Thyroid gland (tissue), 4 donors: ENCODE measurements at regions not wholly inside any gene's neighbourhood (a gene's known extent, or its start where the extent isn't known, plus 50 kb on each side); places are given as distances from the start of the nearest gene placed in this dataset.

Experiments used
- CTCF ChIP-seq, 6 experiments: fragments of 200-600 bp in 3 of 6; fragments of 450-650 bp in 3 of 6; sonication (generic) in 3 of 6; IDR thresholded peaks; one replicate each; pipeline ENCODE4 v1.5.1; 2016 to 2019; ENCODE audit warnings: antibody characterized with exemption in 6 of 6, mild to moderate bottlenecking in 2 of 6, inconsistent platforms in 1 of 6, moderate library complexity in 1 of 6
- POLR2A ChIP-seq, 2 donors: fragments of 450-650 bp; IDR thresholded peaks; one replicate each; pipeline ENCODE4 v1.6.1; 2017; ENCODE audit warnings: antibody characterized with exemption in 2 of 2, mild to moderate bottlenecking in 2 of 2, moderate library complexity in 1 of 2

GRCh38 chr22:48937032-48937639 is 890.5 kb downstream of the BRD1 start:
- TF ChIP-seq CTCF (IDR thresholded peaks at IDR 0.05): no peak
- TF ChIP-seq POLR2A (IDR thresholded peaks at IDR 0.05): no peak
